ENCODE measurements at regions not wholly inside any gene's neighbourhood (a gene's known extent, or its start where the extent isn't known, plus 50 kb on each side); places are given as distances from the start of the nearest gene placed in this dataset.

GRCh38 chr12:11517080-11517479 lies 121.7 kb upstream of the PRB2 start:
- Histone ChIP-seq H3K4me2 (ENCODE audit: insufficient read depth, low read length) (no peak overlapping the region), H3K9ac (ENCODE audit: insufficient read depth in 1 of 2, low read depth in 2 of 2, low read length in 2 of 2) (no peak overlapping the region), H3K27ac (ENCODE audit: extremely low read depth, low read depth, low read length) (no peak overlapping the region), H3K79me2 (ENCODE audit: control insufficient read depth, insufficient read depth, low read length) (no peaks in the 10 kb centered on the region), H4K20me1 (replicated peaks; ENCODE audit: control insufficient read depth, insufficient read depth, low read length) (no peaks in the 10 kb centered on the region), H3K9me1 (ENCODE audit: control insufficient read depth, insufficient read depth, low read length) (no peaks in the 10 kb centered on the region), H2AFZ (ENCODE audit: low read depth, low read length) (no peak overlapping the region), H3K4me3 (no peak overlapping the region), H3K9me3 (replicated peaks; ENCODE audit: control insufficient read depth, insufficient read depth, low read depth, low read length) (no peaks in the 10 kb centered on the region), H3K27me3 (ENCODE audit: control insufficient read depth in 2 of 2, insufficient read depth in 2 of 2, low read length in 2 of 2) (peaks cover 0 to 7% of the 10 kb centered on the region in 2 experiments; a peak in 1 of 5 replicates), H3K4me1 (replicated peaks in 1 of 2; ENCODE audit: control insufficient read depth in 2 of 2, insufficient read depth in 2 of 2, low read length in 2 of 2) (no peaks in the 10 kb centered on the region), H3K36me3 (ENCODE audit: control insufficient read depth, insufficient read depth, low read length) (no peaks in the 10 kb centered on the region)
- intact Hi-C loops (cut with micrococcal nuclease) (no loop called here), in situ Hi-C loops (cut with MboI) (no loop called here)
- 0% methylated on average over 5 of the region's 6 CpGs for WGBS (ENCODE audit: insufficient coverage, low coverage, missing lambda C conversion rate)
- DNase-seq (ENCODE audit: extremely low read depth in 1 of 4, low spot score in 3 of 4) (no peak), ATAC-seq (no peak), FAIRE-seq (no peak)
- ChIA-PET CTCF (ENCODE audit: low intra/inter-chr PET ratio) (interaction anchor here (0.6 kb wide), 1 partner anchor 11 kb away, joined by 6 read pairs; no protein-coding TSS in a partner anchor), POLR2A (no interaction called here)
- no TSS peak for BruUV-seq (replicated peaks)
- TF ChIP-seq, protein P1, sequence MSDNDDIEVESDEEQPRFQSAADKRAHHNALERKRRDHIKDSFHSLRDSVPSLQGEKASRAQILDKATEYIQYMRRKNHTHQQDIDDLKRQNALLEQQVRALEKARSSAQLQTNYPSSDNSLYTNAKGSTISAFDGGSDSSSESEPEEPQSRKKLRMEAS (CRISPR knock-in tag; IDR thresholded peaks at IDR 0.05) = no peak
- TF ChIP-seq CBX8 (IDR thresholded peaks at IDR 0.05; ENCODE audit: borderline replicate concordance, extremely low read depth, low read depth, low read length, poor library complexity, severe bottlenecking) (peak; percentile 72), THRAP3 (IDR thresholded peaks at IDR 0.05; ENCODE audit: borderline replicate concordance) (no peak), NR2C1 (IDR thresholded peaks at IDR 0.05) (no peak), NR2C1 (tag; IDR thresholded peaks at IDR 0.05) (no peak), ATF1 (CRISPR knock-in tag; IDR thresholded peaks at IDR 0.05) (no peak), ATF1 (tag; IDR thresholded peaks at IDR 0.05) (no peak)

DNA sequence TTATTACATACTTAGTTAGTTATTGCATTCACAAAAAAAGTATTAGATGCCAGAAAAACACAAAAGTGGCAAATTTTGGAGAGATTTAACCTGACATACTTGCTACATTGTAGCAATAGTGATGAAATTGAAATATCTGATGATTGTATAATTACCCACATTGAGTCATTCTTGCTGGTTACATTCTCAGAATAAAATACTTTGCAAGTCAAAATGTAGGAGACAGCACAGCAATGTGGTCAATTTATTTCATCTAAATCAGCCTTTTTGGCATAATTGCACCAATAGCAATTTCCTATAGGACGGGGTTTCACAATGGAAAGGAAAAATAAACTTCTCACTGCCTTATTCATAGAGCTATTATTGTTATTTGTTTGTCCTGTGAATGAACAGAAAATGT lies 125.0 kb upstream of the ETV6 start:
- no TSS peak for BruUV-seq (replicated peaks)
- H3K4me1 ChIP-seq (replicated peaks in 1 of 2; ENCODE audit: control insufficient read depth in 2 of 2, insufficient read depth in 2 of 2, low read length in 2 of 2) = no peaks in the 10 kb centered on the region
- no peak for DNase-seq (ENCODE audit: extremely low read depth in 1 of 4, low spot score in 3 of 4)
- intact Hi-C loops (cut with micrococcal nuclease) = no loop called here
- H3K9ac ChIP-seq (ENCODE audit: insufficient read depth in 1 of 2, low read depth in 2 of 2, low read length in 2 of 2) = no peak overlapping the region
- WGBS (ENCODE audit: insufficient coverage, low coverage, missing lambda C conversion rate) = 0% methylated on average over 1 of the region's 1 CpG
- no peaks in the 10 kb centered on the region; the same call in 1 of the 2 replicates for H3K9me3 ChIP-seq (replicated peaks; ENCODE audit: control insufficient read depth, insufficient read depth, low read depth, low read length)
- no peak overlapping the region for H3K4me3 ChIP-seq
- H3K4me2 ChIP-seq (ENCODE audit: insufficient read depth, low read length) = no peak overlapping the region
- H3K27me3 ChIP-seq (ENCODE audit: control insufficient read depth in 2 of 2, insufficient read depth in 2 of 2, low read length in 2 of 2) = no peaks in the 10 kb centered on the region
- H4K20me1 ChIP-seq (replicated peaks; ENCODE audit: control insufficient read depth, insufficient read depth, low read length) = no peaks in the 10 kb centered on the region
- H3K79me2 ChIP-seq (ENCODE audit: control insufficient read depth, insufficient read depth, low read length) = no peaks in the 10 kb centered on the region
- POLR2A ChIA-PET = no interaction called here
- H3K9me1 ChIP-seq (ENCODE audit: control insufficient read depth, insufficient read depth, low read length) = no peaks in the 10 kb centered on the region
- no peak for ATAC-seq
- CTCF ChIA-PET (ENCODE audit: low intra/inter-chr PET ratio) = no interaction called here
- in situ Hi-C loops (cut with MboI) = no loop called here
- no peak overlapping the region for H3K27ac ChIP-seq (ENCODE audit: extremely low read depth, low read depth, low read length)
- no peaks in the 10 kb centered on the region for H3K36me3 ChIP-seq (ENCODE audit: control insufficient read depth, insufficient read depth, low read length)
- no peak for FAIRE-seq
- H2AFZ ChIP-seq (ENCODE audit: low read depth, low read length) = no peak overlapping the region
- TF ChIP-seq MTA3 (IDR thresholded peaks at IDR 0.05; ENCODE audit: borderline replicate concordance) (no peak), RAD51 (IDR thresholded peaks at IDR 0.05; ENCODE audit: borderline replicate concordance, low read depth) (no peak), MEF2D (tag; conservative IDR thresholded peaks at IDR 0.05; ENCODE audit: low read depth) (no peak), NCOA6 (IDR thresholded peaks at IDR 0.05) (no peak), YBX1 (IDR thresholded peaks at IDR 0.05) (no peak), DACH1 (IDR thresholded peaks at IDR 0.05; ENCODE audit: partially characterized antibody) (no peak), NKRF (IDR thresholded peaks at IDR 0.05; ENCODE audit: borderline replicate concordance) (no peak), SRSF9 (IDR thresholded peaks at IDR 0.05; ENCODE audit: borderline replicate concordance, low read depth, low read length) (no peak)
- TF ChIP-seq, protein P2, sequence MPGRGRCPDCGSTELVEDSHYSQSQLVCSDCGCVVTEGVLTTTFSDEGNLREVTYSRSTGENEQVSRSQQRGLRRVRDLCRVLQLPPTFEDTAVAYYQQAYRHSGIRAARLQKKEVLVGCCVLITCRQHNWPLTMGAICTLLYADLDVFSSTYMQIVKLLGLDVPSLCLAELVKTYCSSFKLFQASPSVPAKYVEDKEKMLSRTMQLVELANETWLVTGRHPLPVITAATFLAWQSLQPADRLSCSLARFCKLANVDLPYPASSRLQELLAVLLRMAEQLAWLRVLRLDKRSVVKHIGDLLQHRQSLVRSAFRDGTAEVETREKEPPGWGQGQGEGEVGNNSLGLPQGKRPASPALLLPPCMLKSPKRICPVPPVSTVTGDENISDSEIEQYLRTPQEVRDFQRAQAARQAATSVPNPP (IDR thresholded peaks at IDR 0.05; ENCODE audit: borderline replicate concordance, insufficient read depth, insufficient read length) = no peak

Measured in K562 (cell line).